ENCODE measurements at regions not wholly inside any gene's neighbourhood (a gene's known extent, or its start where the extent isn't known, plus 50 kb on each side); places are given as distances from the start of the nearest gene placed in this dataset.

DNA sequence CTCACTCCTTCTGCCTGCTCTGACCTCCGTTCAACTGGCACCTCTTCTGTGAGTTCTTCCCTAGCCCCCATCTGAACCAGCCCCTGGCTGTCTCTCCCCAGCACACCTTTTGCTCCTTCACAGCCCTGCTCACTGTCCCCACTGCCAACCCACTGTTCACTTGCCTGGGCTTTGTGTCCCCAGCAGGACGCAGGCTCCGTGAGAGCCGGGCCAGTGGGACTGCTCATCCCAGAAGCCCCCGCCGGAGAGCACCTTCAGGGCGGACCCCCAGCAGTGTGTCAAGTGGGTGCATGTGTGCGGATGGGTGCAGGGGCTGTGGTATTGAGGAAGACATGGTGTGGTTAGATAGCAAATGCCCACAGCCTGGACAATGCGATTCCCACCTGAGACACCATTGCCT is 148.4 kb upstream of the RNF32 start:
- Histone ChIP-seq H3K9me3 (replicated peaks) (no peaks in the 10 kb centered on the region), H3K27ac (no peak overlapping the region), H3K27me3 (peaks cover 32% of the 10 kb centered on the region), H3K4me1 (no peaks in the 10 kb centered on the region), H3K36me3 (no peaks in the 10 kb centered on the region), H3K4me3 (no peak overlapping the region)
- DNase-seq = no peak

DNA sequence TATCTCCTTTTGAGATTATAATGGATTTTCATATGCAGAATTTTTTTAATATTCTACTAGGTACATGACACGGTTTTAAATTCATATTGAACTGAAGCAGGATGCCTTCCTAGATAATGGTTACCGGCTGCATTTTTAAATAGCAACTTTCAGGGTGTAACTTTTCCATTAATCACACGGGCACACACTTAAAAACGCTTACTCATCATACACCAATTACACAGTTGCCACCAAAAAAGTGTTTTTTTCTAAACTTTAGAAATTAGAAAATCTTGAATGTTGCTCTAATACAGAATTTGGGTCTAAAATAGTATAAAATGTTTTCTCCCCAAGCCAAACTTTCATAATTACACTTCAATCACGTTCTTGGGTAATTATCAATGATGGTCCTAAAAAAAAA is 149.1 kb upstream of the RNF32 start:
- H3K4me3 ChIP-seq = no peak overlapping the region
- no peaks in the 10 kb centered on the region for H3K36me3 ChIP-seq
- DNase-seq = no peak
- no peak overlapping the region for H3K27ac ChIP-seq
- no peaks in the 10 kb centered on the region for H3K4me1 ChIP-seq
- peaks cover 36% of the 10 kb centered on the region for H3K27me3 ChIP-seq
- no peaks in the 10 kb centered on the region for H3K9me3 ChIP-seq (replicated peaks)

DNA sequence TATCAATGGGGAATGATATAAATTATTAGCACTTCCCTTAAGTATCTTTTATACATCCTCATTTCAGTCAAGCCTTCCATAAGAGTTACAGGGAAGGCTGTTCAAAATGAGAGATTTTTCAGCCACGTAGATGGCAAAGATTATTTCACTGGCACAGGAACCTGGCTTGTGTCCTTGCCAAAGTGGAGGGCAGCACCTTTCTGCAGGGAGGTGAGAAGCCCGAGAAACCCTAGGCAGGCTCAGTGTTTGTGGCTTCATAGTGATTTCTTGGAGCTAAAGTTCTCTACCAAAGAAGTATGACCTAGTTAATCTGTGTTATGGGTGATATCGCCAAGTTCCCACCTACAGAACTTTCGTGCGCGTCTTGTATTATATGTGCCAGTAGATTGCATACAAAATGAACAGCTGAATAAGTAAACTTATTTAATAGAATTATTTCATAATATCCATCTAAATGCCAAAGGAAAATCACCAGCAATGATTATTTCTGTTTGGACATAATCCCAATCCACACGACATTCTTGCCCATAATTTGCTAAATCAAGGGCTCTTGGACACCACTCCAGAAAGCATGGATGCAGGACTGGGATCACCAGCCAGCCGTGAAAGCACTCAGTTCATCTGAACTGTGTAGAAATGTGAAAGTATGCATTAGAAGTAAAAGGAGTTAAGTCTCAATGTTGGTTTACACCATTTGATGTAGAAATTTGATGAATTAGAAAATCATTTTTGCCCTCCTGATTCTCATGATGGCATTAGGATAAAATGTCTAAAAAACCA is 150.4 kb upstream of the RNF32 start:
- Histone ChIP-seq H3K27me3 (peaks cover 31% of the 10 kb centered on the region), H3K4me3 (no peak overlapping the region), H3K4me1 (no peaks in the 10 kb centered on the region), H3K36me3 (no peaks in the 10 kb centered on the region), H3K9me3 (replicated peaks) (no peaks in the 10 kb centered on the region), H3K27ac (no peak overlapping the region)
- no peak for DNase-seq

DNA sequence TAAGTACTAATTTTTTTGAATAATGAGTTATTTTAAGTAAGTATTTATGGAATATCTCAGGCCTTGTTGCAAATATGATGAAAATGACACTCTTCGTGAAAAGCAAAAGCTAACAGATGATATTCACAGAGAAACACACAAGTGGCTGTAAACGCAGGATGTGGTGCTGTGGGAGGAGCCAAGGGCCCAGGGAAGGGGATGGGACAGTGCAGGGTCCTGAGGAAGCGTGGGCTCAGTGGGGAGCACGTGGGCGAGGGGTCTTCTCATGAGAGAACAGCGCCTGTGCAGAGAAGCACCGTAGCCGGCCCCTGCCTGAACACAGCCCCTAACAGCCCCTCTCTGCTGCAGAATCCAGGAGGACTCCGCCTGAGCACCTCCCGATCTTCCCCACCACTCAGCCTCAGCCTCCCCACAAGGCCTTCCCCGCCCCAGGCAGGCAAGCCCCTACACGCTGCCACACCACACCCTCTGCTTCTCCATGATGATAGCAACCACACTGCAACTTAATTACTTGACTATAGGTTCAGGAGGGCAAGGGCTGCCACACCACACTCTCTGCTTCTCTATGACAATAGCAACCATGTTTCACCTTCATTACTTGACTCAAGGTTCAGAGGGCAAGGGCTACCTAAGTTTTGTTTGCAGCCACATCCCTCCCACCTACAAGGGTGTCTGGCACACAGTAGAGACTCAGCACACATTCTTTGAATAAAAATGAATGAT is 152.6 kb upstream of the RNF32 start:
- Histone ChIP-seq H3K9me3 (replicated peaks) (no peaks in the 10 kb centered on the region), H3K27ac (no peak overlapping the region), H3K4me1 (no peaks in the 10 kb centered on the region), H3K36me3 (no peaks in the 10 kb centered on the region), H3K4me3 (no peak overlapping the region), H3K27me3 (peaks cover 22% of the 10 kb centered on the region)
- no peak for DNase-seq

DNA sequence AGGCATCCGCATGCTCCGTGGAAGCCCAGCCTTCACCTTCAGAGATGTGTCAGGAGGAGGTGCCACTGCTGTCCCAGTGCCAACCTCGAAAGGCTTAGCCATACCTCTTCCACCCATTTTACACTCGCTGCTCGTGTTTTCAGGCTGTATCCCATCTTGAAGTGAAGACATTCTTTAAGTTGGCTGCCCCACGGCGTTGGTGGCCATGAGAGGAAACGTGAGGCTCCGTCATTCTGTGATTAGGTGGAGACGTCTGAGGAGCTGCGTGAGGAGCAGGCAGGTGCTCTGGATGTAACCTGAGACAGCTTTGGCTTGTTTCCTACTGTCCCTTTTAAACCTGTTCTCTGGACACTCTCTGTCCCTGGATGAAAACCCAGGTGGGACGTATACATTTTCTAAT is 159.9 kb upstream of the RNF32 start:
- DNase-seq = no peak

DNA sequence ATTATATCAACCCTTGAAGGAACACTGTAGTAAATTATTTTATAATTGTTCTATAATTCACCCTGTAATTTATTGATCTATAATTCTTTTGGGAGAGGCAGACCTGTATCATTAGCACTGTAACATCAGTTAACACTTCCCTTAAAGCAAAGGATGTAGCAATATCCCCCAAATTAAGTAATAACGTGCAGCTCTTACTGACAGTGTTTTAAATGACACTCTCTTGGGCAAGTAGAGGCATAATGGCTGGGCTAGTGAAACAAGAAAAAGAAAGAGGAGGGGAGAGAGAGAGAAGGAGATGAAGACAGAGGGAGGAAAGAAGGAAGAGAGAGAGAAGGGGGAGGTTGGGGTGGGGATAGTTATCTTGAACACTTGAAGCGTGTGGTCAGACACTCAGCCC is 161.0 kb upstream of the RNF32 start:
- H3K4me3 ChIP-seq = no peak overlapping the region

More for the DNA sequence above, 159.9 kb upstream of the RNF32 start:
- no peak overlapping the region for H3K27ac ChIP-seq
- H3K36me3 ChIP-seq = no peaks in the 10 kb centered on the region
- no peaks in the 10 kb centered on the region for H3K9me3 ChIP-seq (replicated peaks)
- no peak overlapping the region for H3K4me3 ChIP-seq
- H3K27me3 ChIP-seq = peaks cover 13% of the 10 kb centered on the region
- no peaks in the 10 kb centered on the region for H3K4me1 ChIP-seq

DNA sequence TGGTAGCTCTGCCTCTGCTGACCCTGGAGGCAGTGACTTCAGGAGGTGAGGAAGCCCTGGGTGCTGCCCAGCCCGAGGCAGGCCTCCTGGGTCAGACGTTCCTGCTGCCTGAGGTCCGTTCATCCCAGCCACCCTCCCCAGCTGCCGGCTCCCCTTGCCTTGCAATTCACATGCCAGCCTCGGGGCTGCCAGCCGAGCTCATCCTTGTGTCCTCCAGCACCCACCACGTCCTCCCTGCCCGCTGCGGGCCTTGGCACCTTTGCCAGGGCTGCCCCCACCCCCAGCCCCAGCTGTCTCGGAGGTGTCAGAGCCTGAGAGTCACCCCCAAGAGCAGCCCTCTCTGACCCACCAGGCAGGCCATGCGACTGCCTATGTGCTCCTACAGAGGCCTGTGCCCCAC is 162.1 kb upstream of the RNF32 start:
- H3K4me3 ChIP-seq = no peak overlapping the region
- no peak for DNase-seq
- H3K9me3 ChIP-seq (replicated peaks) = no peaks in the 10 kb centered on the region
- H3K36me3 ChIP-seq = no peaks in the 10 kb centered on the region
- H3K27me3 ChIP-seq = peaks cover 18% of the 10 kb centered on the region
- H3K27ac ChIP-seq = no peak overlapping the region
- H3K4me1 ChIP-seq = no peaks in the 10 kb centered on the region

More for the DNA sequence above, 161.0 kb upstream of the RNF32 start:
- no peaks in the 10 kb centered on the region for H3K9me3 ChIP-seq (replicated peaks)
- H3K27ac ChIP-seq = no peak overlapping the region
- no peak for DNase-seq
- H3K4me1 ChIP-seq = no peaks in the 10 kb centered on the region
- peaks cover 14% of the 10 kb centered on the region for H3K27me3 ChIP-seq
- no peaks in the 10 kb centered on the region for H3K36me3 ChIP-seq

DNA sequence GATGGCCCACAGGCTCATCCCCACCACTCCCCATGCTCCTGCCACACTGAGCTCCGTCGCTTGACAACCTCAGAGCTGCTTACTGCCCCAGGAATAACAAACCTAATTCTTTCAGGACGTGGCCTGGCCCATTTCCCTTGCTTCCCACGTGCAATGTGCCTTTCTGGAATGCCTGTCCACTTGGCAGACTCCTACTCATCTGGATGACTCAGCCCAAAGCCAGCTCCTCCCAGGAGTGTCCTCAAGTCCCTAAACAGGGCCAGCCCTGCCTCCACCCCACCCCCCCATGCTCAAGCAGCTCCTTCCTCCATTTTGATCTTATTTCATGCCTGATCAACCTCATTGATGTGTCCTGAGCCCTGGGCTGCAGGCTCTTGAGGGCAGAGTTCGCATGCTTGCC is 164.9 kb upstream of the RNF32 start:
- DNase-seq = no peak

DNA sequence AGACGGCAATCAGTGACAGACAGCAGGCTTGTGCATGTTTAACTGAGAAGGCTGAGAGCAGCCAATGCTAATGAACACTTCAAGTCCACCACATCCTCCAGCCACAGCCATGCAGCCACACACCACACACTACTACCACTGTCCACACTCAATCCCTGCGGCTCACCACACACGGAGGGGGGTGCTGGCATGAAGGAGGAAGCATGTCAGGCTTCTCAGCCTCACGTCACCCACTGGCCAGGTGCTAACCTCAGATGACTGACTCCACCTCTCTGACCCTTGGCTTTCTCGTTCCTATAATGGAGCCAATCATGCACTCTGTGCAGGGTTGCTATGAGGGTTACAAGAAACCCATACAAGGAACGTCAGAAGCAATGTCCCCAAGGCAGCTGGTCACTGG is 165.4 kb upstream of the RNF32 start:
- Histone ChIP-seq H3K36me3 (no peaks in the 10 kb centered on the region), H3K27me3 (peaks cover 14% of the 10 kb centered on the region), H3K27ac (no peak overlapping the region), H3K9me3 (replicated peaks) (no peaks in the 10 kb centered on the region), H3K4me1 (no peaks in the 10 kb centered on the region), H3K4me3 (no peak overlapping the region)
- DNase-seq = no peak

More for the DNA sequence above, 164.9 kb upstream of the RNF32 start:
- H3K4me1 ChIP-seq = no peaks in the 10 kb centered on the region
- H3K27me3 ChIP-seq = peaks cover 18% of the 10 kb centered on the region
- no peaks in the 10 kb centered on the region for H3K9me3 ChIP-seq (replicated peaks)
- H3K27ac ChIP-seq = no peak overlapping the region
- H3K4me3 ChIP-seq = no peak overlapping the region
- no peaks in the 10 kb centered on the region for H3K36me3 ChIP-seq

DNA sequence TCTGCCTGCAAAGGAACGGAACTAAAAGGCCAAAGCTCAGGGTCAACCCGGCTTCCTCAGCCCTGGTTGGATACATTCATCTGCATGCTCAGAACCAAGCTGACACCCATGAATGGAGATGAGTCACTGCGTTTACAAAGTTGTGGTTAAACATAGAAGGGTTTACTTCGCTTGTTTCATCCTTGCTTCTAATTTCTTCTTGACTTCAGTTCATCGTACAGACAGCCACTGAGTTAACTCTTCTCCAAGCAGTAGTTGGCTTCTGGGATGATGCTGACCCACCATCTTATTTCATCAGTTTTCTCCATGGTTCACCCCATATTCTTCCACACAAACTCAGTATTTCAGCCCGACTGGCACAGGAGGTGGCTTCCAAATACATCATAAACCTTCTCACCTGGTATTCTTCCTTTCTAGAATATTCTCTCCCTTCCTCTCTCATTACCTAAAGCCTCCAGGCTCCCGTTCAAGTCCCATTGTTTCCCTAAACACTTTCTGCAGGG is 166.3 kb upstream of the RNF32 start:
- DNase-seq = no peak
- H3K9me3 ChIP-seq (replicated peaks) = no peaks in the 10 kb centered on the region
- H3K36me3 ChIP-seq = no peaks in the 10 kb centered on the region
- no peak overlapping the region for H3K4me3 ChIP-seq
- H3K27ac ChIP-seq = no peak overlapping the region
- peaks cover 14% of the 10 kb centered on the region for H3K27me3 ChIP-seq
- H3K4me1 ChIP-seq = no peaks in the 10 kb centered on the region

DNA sequence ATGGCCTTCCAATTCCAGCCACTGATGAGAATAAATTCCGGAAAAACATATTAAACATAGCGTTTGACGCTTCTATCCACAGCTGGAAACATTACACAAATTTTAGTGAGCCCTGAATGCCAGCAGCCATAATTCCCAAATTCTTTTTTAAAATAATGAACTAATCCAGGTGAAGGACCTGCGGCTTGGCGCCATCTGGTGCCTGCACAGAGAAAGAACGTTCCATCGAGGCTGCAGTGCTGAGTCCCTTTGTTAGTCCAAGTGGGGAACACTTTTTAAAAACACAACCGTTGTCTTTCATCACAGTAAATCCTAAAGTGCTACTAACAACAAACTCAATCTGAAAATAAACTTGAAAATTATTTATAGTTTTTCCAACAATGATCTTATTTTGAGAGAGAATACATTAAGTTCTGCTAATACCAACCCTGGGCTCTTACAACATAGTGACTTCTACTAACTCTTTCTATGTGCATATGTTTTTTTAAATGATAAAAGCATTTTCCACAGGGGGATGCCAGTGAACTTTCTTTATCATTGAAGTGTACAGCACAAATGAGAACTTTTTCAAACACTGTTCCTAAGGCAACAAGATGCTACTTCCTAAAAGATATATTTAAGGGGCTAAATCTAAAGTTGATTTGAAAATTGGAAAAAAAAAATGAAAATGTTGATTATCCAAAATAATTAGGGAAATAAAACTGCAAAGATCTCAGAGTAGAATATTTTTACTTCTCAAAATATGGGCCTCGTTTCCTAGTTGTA is 166.9 kb upstream of the RNF32 start:
- Histone ChIP-seq H3K4me3 (no peak overlapping the region), H3K27ac (no peak overlapping the region), H3K36me3 (no peaks in the 10 kb centered on the region), H3K4me1 (no peaks in the 10 kb centered on the region), H3K27me3 (peaks cover 14% of the 10 kb centered on the region), H3K9me3 (replicated peaks) (no peaks in the 10 kb centered on the region)
- peak in 1 of 2 experiments; percentile 59 for DNase-seq

DNA sequence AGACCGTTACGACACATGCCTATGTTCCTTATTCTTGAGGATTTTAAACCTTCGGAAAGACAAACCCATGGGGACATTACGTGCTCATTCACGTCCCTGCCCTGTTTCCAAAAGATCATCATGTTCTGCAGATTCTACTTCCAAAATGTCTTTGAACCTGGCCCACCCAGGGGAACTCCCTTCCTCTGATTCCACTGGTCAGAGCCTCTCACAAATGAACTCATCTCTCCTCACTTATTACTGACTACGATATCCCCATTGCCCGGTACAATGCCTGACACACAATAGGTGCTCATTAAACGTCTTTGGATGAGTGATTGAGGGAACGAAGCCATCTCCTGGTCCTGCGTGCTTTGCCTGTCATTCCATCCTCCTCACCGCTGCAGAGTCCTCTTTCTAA is 168.3 kb upstream of the RNF32 start:
- Histone ChIP-seq H3K36me3 (no peaks in the 10 kb centered on the region), H3K4me1 (no peaks in the 10 kb centered on the region), H3K27me3 (peaks cover 10% of the 10 kb centered on the region), H3K27ac (no peak overlapping the region), H3K9me3 (replicated peaks) (no peaks in the 10 kb centered on the region), H3K4me3 (no peak overlapping the region)
- DNase-seq = no peak

DNA sequence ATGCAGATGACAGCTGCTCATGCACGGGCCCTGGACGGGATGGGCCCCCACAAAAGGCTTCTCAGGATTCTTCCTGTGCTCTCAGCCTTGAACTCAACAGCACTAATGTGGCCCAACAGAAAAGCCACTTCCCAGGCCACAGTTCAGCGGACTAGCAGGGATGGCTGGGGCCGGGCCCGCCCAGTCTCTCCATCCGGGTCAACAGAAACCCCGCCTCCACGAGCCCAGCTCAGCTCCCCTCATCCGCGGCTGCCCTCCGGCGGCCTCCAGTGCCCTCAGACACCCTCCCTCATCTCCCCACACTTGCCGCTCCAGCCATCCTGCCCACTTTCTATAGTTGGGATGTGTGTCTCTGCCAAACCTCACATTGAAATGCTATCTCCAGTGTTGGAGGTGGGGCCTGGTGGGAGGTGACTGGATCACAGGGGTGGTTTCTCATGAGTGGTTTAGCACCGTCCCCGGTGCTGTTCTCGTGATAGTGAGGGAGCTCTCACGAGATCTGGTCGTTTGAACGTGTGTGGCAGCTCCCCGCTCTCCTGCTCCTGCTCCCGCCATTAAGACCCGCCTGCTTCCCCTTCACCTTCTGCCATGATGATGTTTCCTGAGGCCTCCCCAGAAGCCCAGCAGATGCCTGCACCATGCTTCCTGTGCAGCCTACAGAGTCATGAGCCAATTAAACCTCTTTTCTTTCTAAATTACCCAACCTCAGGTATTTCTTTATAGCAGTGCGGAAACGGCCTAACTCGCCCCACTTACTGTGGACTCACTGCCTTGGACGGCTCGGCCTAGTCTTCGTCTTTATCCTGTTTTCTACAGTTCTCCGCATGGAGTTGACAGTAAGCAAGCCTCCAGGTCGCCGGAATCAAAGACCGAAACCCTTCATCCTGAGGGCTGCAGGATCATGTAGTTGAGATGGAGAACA is 169.9 kb upstream of the RNF32 start:
- H3K36me3 ChIP-seq = no peaks in the 10 kb centered on the region
- no peak overlapping the region for H3K4me3 ChIP-seq
- H3K27ac ChIP-seq = no peak overlapping the region
- H3K27me3 ChIP-seq = peaks cover 14% of the 10 kb centered on the region
- H3K9me3 ChIP-seq (replicated peaks) = no peaks in the 10 kb centered on the region
- DNase-seq = no peak
- no peaks in the 10 kb centered on the region for H3K4me1 ChIP-seq

DNA sequence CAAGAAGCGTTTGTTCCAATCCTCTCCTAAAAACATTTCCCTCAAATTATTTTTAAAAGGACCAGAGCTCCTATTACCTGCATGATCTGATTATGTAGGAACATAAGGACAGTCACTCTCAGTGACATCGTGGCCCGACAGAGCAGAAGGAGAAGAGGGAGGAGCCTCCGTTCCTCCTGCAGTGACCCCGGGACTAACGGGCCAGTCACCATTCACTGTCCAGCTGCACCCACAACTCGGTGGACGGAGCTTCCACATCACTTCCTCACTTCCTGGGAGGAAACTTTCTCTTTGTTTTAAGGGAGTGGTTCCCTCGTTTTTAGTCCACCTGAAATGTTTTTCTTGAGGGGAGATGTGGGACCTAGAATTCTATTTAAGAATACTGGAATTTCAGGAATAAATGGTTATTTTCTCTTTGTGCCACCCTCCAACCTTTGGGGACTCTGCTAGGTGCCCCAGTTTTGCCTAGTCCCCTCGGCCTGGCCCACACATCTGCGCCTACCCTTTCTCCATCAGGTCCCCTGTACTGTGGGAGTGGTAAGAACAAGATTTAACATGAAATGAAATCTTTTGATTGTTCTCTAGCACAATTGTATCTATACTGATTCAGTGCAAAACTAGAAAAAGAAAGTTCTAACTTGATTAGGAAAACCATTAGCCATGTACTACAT is 173.5 kb upstream of the RNF32 start:
- DNase-seq = no peak
- H3K36me3 ChIP-seq = no peaks in the 10 kb centered on the region
- H3K27ac ChIP-seq = no peak overlapping the region
- no peaks in the 10 kb centered on the region for H3K4me1 ChIP-seq
- H3K9me3 ChIP-seq (replicated peaks) = no peaks in the 10 kb centered on the region
- H3K4me3 ChIP-seq = no peak overlapping the region
- H3K27me3 ChIP-seq = peaks cover 29% of the 10 kb centered on the region

All from SJCRH30 (cell line).